ENCODE measurements at regions not wholly inside any gene's neighbourhood (a gene's known extent, or its start where the extent isn't known, plus 50 kb on each side); places are given as distances from the start of the nearest gene placed in this dataset.

GRCh38 chr1:228958741-228959140, 223.5 kb downstream of the RHOU start:
- TF ChIP-seq CTCF (IDR thresholded peaks at IDR 0.05; ENCODE audit: insufficient read depth, missing control alignments), result no peak
- DNase-seq (ENCODE audit: insufficient read length, low spot score) (no peak), FAIRE-seq (no peak)

- FAIRE-seq (no peak), DNase-seq (ENCODE audit: insufficient read length, low spot score) (no peak)
- no peak for TF ChIP-seq CTCF (IDR thresholded peaks at IDR 0.05; ENCODE audit: insufficient read depth, missing control alignments)
Observed at GRCh38 chr1:228960705-228961104, 225.4 kb downstream of the RHOU start.

- DNase-seq (ENCODE audit: insufficient read length, low spot score) (no peak), FAIRE-seq (peak; percentile 25)
- TF ChIP-seq CTCF (IDR thresholded peaks at IDR 0.05; ENCODE audit: insufficient read depth, missing control alignments), result no peak
Observed at GRCh38 chr1:228961511-228961910, 226.2 kb downstream of the RHOU start.

DNA sequence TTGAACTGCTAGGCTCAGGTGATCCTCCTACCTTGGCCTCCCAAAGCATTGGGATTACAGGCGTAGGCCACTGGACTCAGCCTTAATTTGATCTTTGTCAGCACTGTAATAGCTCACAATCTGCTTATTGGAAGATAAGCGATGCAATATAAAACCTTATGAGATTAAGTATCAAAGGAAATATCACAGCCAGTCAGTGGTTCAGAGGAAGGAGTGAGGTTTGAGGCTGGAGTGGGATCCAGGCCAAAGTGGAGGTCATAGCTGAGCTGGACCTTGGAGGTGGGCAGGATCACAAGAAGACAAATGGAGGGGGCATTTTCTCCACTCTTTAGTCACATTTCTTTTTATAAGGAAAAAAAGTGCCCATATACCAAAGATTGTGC, 228.5 kb downstream of the RHOU start:
- FAIRE-seq (no peak), DNase-seq (ENCODE audit: insufficient read length, low spot score) (no peak)
- no peak for TF ChIP-seq CTCF (IDR thresholded peaks at IDR 0.05; ENCODE audit: insufficient read depth, missing control alignments)

DNA sequence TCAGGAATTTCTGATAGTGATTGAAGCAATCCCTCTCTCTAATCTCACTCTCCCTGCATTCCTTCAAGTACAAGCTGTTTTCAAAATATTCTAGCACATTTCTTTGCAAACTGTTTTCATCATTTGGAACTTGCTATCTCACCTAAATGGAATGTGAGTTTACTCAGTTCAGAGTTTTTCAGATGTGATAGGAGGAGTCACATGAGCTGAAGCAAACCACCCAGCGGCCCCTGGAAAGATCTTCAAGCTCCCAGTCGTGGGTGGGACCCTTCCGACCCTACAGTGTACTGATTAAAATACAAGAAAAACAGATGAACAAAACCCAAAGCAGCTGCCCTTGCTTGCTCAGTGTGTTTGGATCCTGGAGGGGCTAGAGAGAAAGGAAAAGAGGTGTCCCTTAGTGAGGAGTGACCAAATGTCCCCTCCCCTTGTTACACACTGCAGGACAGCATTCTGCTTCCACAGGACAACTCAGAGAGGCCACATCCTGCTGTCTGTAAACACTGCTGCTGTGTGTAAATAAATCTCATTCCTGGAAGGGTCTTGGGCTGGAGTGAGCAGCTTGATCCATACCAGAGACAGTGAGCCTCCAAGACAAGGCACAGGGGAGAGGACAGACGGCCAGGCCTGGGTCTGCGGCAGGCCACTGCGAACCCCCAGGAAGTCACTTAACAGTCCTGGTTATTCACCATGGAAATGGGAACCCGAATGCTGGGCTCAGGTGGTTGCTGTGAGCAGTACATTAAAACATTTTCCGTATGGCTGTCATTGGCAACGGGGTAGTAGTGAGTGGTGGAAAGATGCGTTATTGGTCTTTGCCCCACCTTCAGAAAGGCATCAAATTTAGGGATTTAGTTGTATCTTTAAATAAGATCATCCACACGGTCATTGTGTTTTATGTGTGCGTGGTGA, 229.2 kb downstream of the RHOU start:
- TF ChIP-seq CTCF (IDR thresholded peaks at IDR 0.05; ENCODE audit: insufficient read depth, missing control alignments), result no peak
- FAIRE-seq, result no peak
- no peak for DNase-seq (ENCODE audit: insufficient read length, low spot score)

- FAIRE-seq, result no peak
- TF ChIP-seq CTCF (IDR thresholded peaks at IDR 0.05; ENCODE audit: insufficient read depth, missing control alignments), result no peak
- DNase-seq (ENCODE audit: insufficient read length, low spot score), result no peak
Observed at GRCh38 chr1:228968891-228969606, 233.8 kb downstream of the RHOU start.
